ENCODE measurements at regions not wholly inside any gene's neighbourhood (a gene's known extent, or its start where the extent isn't known, plus 50 kb on each side); places are given as distances from the start of the nearest gene placed in this dataset.

DNA sequence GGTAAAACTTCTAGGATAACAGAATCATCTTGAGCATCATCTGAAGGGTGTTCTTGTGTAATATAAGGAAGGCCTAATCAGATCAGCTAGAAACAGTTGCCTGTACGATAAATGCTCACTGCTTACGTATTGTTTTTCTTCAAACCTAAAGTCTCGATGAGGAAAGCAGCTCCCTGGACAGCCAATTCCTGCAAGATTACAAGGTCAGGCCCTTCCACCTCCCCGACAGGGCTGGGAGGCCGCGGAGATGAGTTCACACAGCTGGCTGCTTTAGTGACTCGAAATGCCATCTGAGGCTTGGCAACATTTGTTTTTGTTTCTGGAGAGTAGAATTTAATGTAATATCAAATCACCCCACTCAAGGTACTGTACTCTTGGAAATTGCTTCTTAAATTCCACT, 95.1 kb upstream of the PFKP start:
- no peak for TF ChIP-seq CEBPB (IDR thresholded peaks at IDR 0.05; ENCODE audit: low read depth, low read length)
- TF ChIP-seq SMC3 (IDR thresholded peaks at IDR 0.05; ENCODE audit: low read depth, low read length): no peak
- TF ChIP-seq, protein P1, sequence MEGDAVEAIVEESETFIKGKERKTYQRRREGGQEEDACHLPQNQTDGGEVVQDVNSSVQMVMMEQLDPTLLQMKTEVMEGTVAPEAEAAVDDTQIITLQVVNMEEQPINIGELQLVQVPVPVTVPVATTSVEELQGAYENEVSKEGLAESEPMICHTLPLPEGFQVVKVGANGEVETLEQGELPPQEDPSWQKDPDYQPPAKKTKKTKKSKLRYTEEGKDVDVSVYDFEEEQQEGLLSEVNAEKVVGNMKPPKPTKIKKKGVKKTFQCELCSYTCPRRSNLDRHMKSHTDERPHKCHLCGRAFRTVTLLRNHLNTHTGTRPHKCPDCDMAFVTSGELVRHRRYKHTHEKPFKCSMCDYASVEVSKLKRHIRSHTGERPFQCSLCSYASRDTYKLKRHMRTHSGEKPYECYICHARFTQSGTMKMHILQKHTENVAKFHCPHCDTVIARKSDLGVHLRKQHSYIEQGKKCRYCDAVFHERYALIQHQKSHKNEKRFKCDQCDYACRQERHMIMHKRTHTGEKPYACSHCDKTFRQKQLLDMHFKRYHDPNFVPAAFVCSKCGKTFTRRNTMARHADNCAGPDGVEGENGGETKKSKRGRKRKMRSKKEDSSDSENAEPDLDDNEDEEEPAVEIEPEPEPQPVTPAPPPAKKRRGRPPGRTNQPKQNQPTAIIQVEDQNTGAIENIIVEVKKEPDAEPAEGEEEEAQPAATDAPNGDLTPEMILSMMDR (conservative IDR thresholded peaks at IDR 0.05; ENCODE audit: low read depth, low read length): no peak
- TF ChIP-seq POLR2A (IDR thresholded peaks at IDR 0.05; ENCODE audit: low read depth, low read length): no peak
- TF ChIP-seq MAFK (IDR thresholded peaks at IDR 0.05; ENCODE audit: low read depth, low read length): no peak
- TF ChIP-seq FOS (IDR thresholded peaks at IDR 0.05; ENCODE audit: low read depth, low read length): no peak
